ENCODE measurements at regions not wholly inside any gene's neighbourhood (a gene's known extent, or its start where the extent isn't known, plus 50 kb on each side); places are given as distances from the start of the nearest gene placed in this dataset.

- Histone ChIP-seq H3K27me3 (ENCODE audit: insufficient read depth, low read depth, low read length) (no peaks in the 10 kb centered on the region), H3F3A (ENCODE audit: insufficient read depth, low read length, poor library complexity, severe bottlenecking) (no peaks in the 10 kb centered on the region), H2AFZ (ENCODE audit: low read depth, low read length) (no peak overlapping the region), H3K9ac (ENCODE audit: low read length) (no peak overlapping the region), H3K4me3 (ENCODE audit: low read length) (no peak overlapping the region), H3K4me2 (ENCODE audit: low read length) (no peak overlapping the region), H3K36me3 (ENCODE audit: insufficient read depth, low read length) (no peaks in the 10 kb centered on the region), H4K20me1 (ENCODE audit: insufficient read depth) (no peaks in the 10 kb centered on the region), H3K9me2 (ENCODE audit: insufficient read depth, low read length) (no peaks in the 10 kb centered on the region), H3K9me3 (ENCODE audit: low read length) (no peaks in the 10 kb centered on the region), H3K27ac (ENCODE audit: low read length) (no peak overlapping the region), H3K79me2 (replicated peaks; ENCODE audit: insufficient read depth, low read length) (no peaks in the 10 kb centered on the region)
- TF ChIP-seq RAD21 (conservative IDR thresholded peaks at IDR 0.05): no peak
- TF ChIP-seq MXI1 (conservative IDR thresholded peaks at IDR 0.05; ENCODE audit: poor library complexity, severe bottlenecking): no peak
- TF ChIP-seq EZH2 (IDR thresholded peaks at IDR 0.05; ENCODE audit: borderline replicate concordance, insufficient read depth, low read length, poor library complexity, severe bottlenecking): no peak
- TF ChIP-seq SMC3 (conservative IDR thresholded peaks at IDR 0.05; ENCODE audit: poor library complexity): no peak
- TF ChIP-seq EP300 (conservative IDR thresholded peaks at IDR 0.05; ENCODE audit: poor library complexity, severe bottlenecking): no peak
- no peak for TF ChIP-seq POLR2AphosphoS5 (IDR thresholded peaks at IDR 0.05)
- no peak for TF ChIP-seq CTCF (IDR thresholded peaks at IDR 0.05; ENCODE audit: poor library complexity, severe bottlenecking)
- TF ChIP-seq REST (IDR thresholded peaks at IDR 0.05; ENCODE audit: borderline replicate concordance): no peak
- TF ChIP-seq TAF1 (IDR thresholded peaks at IDR 0.05; ENCODE audit: low read depth): no peak
Measured at GRCh38 chr3:87553058-87553457, 276.7 kb upstream of the POU1F1 start.

- H3K4me3 ChIP-seq (ENCODE audit: low read length): no peak overlapping the region
- H3K9me3 ChIP-seq (ENCODE audit: low read length): no peaks in the 10 kb centered on the region
- H3K27me3 ChIP-seq (ENCODE audit: insufficient read depth, low read depth, low read length): no peaks in the 10 kb centered on the region
- no peaks in the 10 kb centered on the region for H3K9me2 ChIP-seq (ENCODE audit: insufficient read depth, low read length)
- no peak overlapping the region for H3K9ac ChIP-seq (ENCODE audit: low read length)
- H2AFZ ChIP-seq (ENCODE audit: low read depth, low read length): no peak overlapping the region
- TF ChIP-seq MXI1 (conservative IDR thresholded peaks at IDR 0.05; ENCODE audit: poor library complexity, severe bottlenecking) (no peak), POLR2AphosphoS5 (IDR thresholded peaks at IDR 0.05) (no peak), RAD21 (conservative IDR thresholded peaks at IDR 0.05) (no peak), CTCF (IDR thresholded peaks at IDR 0.05; ENCODE audit: poor library complexity, severe bottlenecking) (no peak), EZH2 (IDR thresholded peaks at IDR 0.05; ENCODE audit: borderline replicate concordance, insufficient read depth, low read length, poor library complexity, severe bottlenecking) (no peak), REST (IDR thresholded peaks at IDR 0.05; ENCODE audit: borderline replicate concordance) (no peak), TAF1 (IDR thresholded peaks at IDR 0.05; ENCODE audit: low read depth) (no peak), SMC3 (conservative IDR thresholded peaks at IDR 0.05; ENCODE audit: poor library complexity) (no peak), EP300 (conservative IDR thresholded peaks at IDR 0.05; ENCODE audit: poor library complexity, severe bottlenecking) (no peak)
- H3K79me2 ChIP-seq (replicated peaks; ENCODE audit: insufficient read depth, low read length): no peaks in the 10 kb centered on the region
- H3K36me3 ChIP-seq (ENCODE audit: insufficient read depth, low read length): no peaks in the 10 kb centered on the region
- no peaks in the 10 kb centered on the region for H4K20me1 ChIP-seq (ENCODE audit: insufficient read depth)
- no peak overlapping the region for H3K4me2 ChIP-seq (ENCODE audit: low read length)
- H3F3A ChIP-seq (ENCODE audit: insufficient read depth, low read length, poor library complexity, severe bottlenecking): no peaks in the 10 kb centered on the region
- no peak overlapping the region for H3K27ac ChIP-seq (ENCODE audit: low read length)
Measured at GRCh38 chr3:87550892-87551291, 274.5 kb upstream of the POU1F1 start.

Data from neural cell (in vitro differentiated cells).